NCI-H187 treated with DMSO at 0.1 percent for 48 hours (cell line): ENCODE measurements at regions not wholly inside any gene's neighbourhood (a gene's known extent, or its start where the extent isn't known, plus 50 kb on each side); places are given as distances from the start of the nearest gene placed in this dataset.
A peak's percentile ranks its signal among the peaks of the same experiment; 100 is the strongest.

Source experiments
- DNase-seq: peaks from one replicate; lab custom pipeline; 2025; lab: John Stamatoyannopoulos, UW

DNA sequence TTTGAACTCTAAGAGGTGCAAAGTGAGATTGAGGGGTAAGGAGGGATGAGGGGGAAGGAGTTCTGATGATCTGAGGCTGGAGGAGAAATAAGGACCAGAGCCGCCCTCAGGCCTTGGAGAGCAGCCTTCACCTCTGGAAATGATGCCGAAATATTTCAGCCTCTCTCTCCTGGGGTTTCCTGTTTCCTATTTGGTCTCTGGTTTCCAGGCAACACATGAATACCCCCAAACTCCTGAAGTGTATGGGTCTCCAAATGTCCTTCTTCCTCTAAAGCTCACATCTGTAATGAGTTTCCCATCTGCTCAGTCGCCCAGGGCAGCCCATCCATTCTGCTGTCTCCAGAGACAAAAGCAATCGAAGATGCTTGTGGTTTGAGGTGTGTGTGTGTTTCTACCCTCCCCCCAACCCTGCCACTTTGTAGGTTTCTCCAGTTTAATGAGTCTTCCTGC lies 52.0 kb upstream of the FAM20B start:
- DNase-seq = peak; percentile 21
